Fibroblast of lung (primary cell): ENCODE measurements at regions not wholly inside any gene's neighbourhood (a gene's known extent, or its start where the extent isn't known, plus 50 kb on each side); places are given as distances from the start of the nearest gene placed in this dataset.

Experiments
- DNase-seq, 2 donors: peaks; one replicate each; pipeline versions ENCODE4 v3.0.0 to v3.0.0-alpha.2; 2010; ENCODE audit warnings: low read depth in 2 of 2
- H2AFZ ChIP-seq: 2 replicates; pipeline ENCODE4 v1.5.1; 2012; ENCODE audit warnings: low read length, control low read depth, inconsistent platforms
- H3K27ac ChIP-seq: 2 replicates; pipeline ENCODE4 v1.5.1; 2011; ENCODE audit warnings: low read length, control low read depth; ENCODE audit not compliant: insufficient read depth
- H3K27me3 ChIP-seq: 2 replicates; pipeline ENCODE4 v1.5.1; 2011; ENCODE audit warnings: mild to moderate bottlenecking, low read length; ENCODE audit not compliant: control insufficient read depth, insufficient read depth
- H3K36me3 ChIP-seq: 2 replicates; pipeline ENCODE4 v1.5.1; 2011; ENCODE audit warnings: low read length; ENCODE audit not compliant: control insufficient read depth, insufficient read depth
- H3K4me1 ChIP-seq: 2 replicates; pipeline ENCODE4 v1.5.1; 2011; ENCODE audit warnings: low read length; ENCODE audit not compliant: control insufficient read depth, insufficient read depth; ENCODE audit errors: extremely low read depth
- H3K4me2 ChIP-seq: 2 replicates; pipeline ENCODE4 v1.5.1; 2011; ENCODE audit warnings: low read length, control low read depth; ENCODE audit not compliant: insufficient read depth; ENCODE audit errors: extremely low read depth
- H3K4me3 ChIP-seq, 4 experiments: fragments of 200-600 bp in 1 of 4; sonication (generic) in 1 of 4; replicated peaks in 1 of 4; 2 replicates each; pipeline ENCODE4 v1.5.1; 2011 to 2016; ENCODE audit warnings: low read length in 4 of 4, low read depth in 3 of 4, mild to moderate bottlenecking in 3 of 4, control low read depth in 2 of 4, inconsistent platforms in 1 of 4, mixed read lengths in 1 of 4; ENCODE audit not compliant: insufficient read depth in 1 of 4; ENCODE audit errors: control extremely low read depth in 1 of 4
- H3K79me2 ChIP-seq: 2 replicates; pipeline ENCODE4 v1.5.1; 2012; ENCODE audit warnings: mild to moderate bottlenecking, low read length, inconsistent platforms; ENCODE audit not compliant: control insufficient read depth, insufficient read depth
- H3K9ac ChIP-seq: 2 replicates; pipeline ENCODE4 v1.5.1; 2011; ENCODE audit warnings: mild to moderate bottlenecking, low read length, control low read depth; ENCODE audit not compliant: insufficient read depth
- H3K9me3 ChIP-seq: 2 replicates; pipeline ENCODE4 v1.5.1; 2012; ENCODE audit warnings: low read depth, low read length; ENCODE audit not compliant: control insufficient read depth, insufficient read depth
- H4K20me1 ChIP-seq: 2 replicates; pipeline ENCODE4 v1.5.1; 2011; ENCODE audit warnings: low read length; ENCODE audit not compliant: control insufficient read depth, insufficient read depth; ENCODE audit errors: extremely low read depth
- CTCF ChIP-seq, 2 donors: IDR thresholded peaks in 1 of 2; conservative IDR thresholded peaks in 1 of 2; 1 replicate in 1 of 2; 2 replicates in 1 of 2; pipeline ENCODE4 v1.5.1; 2011 to 2012; ENCODE audit warnings: low read length in 2 of 2, control low read depth in 1 of 2, inconsistent platforms in 1 of 2, low read depth in 1 of 2, mild to moderate bottlenecking in 1 of 2
- EZH2 ChIP-seq: IDR thresholded peaks from 2 replicates; pipeline ENCODE4 v1.5.1; 2012; ENCODE audit warnings: low read length, control low read depth, mild to moderate bottlenecking; ENCODE audit errors: missing control alignments

- Histone ChIP-seq H3K9ac (no peak overlapping the region), H2AFZ (no peak overlapping the region), H3K4me2 (no peak overlapping the region), H4K20me1 (no peaks in the 10 kb centered on the region), H3K9me3 (no peaks in the 10 kb centered on the region), H3K27me3 (no peaks in the 10 kb centered on the region), H3K4me1 (no peaks in the 10 kb centered on the region), H3K36me3 (no peaks in the 10 kb centered on the region), H3K79me2 (no peaks in the 10 kb centered on the region), H3K27ac (no peak overlapping the region), H3K4me3 (no peak overlapping the region)
- no peak for DNase-seq
- TF ChIP-seq CTCF (conservative IDR thresholded peaks at IDR 0.05 in 1 of 2, IDR thresholded peaks at IDR 0.05 in 1 of 2; ENCODE audit: low read depth in 1 of 2, low read length in 2 of 2) (no peak), EZH2 (no peak)
These were observed 164.9 kb upstream of the SPOCK3 start for GRCh38 chr4:167399201-167399600.

GRCh38 chr4:167406181-167406580 is 171.9 kb upstream of the SPOCK3 start:
- no peaks in the 10 kb centered on the region for H4K20me1 ChIP-seq
- H3K4me3 ChIP-seq = no peak overlapping the region
- DNase-seq = no peak
- no peaks in the 10 kb centered on the region for H3K4me1 ChIP-seq
- H3K79me2 ChIP-seq = no peaks in the 10 kb centered on the region
- TF ChIP-seq EZH2 (no peak), CTCF (conservative IDR thresholded peaks at IDR 0.05 in 1 of 2, IDR thresholded peaks at IDR 0.05 in 1 of 2; ENCODE audit: low read depth in 1 of 2, low read length in 2 of 2) (no peak)
- H3K36me3 ChIP-seq = no peaks in the 10 kb centered on the region
- H3K4me2 ChIP-seq = no peak overlapping the region
- no peak overlapping the region for H3K9ac ChIP-seq
- no peaks in the 10 kb centered on the region for H3K27me3 ChIP-seq
- H3K27ac ChIP-seq = no peak overlapping the region
- no peaks in the 10 kb centered on the region for H3K9me3 ChIP-seq
- H2AFZ ChIP-seq = no peak overlapping the region

GRCh38 chr4:167415461-167415860 is 181.2 kb upstream of the SPOCK3 start:
- H3K4me2 ChIP-seq = no peak overlapping the region
- H3K36me3 ChIP-seq = no peaks in the 10 kb centered on the region
- no peak overlapping the region for H3K9ac ChIP-seq
- no peaks in the 10 kb centered on the region for H4K20me1 ChIP-seq
- no peaks in the 10 kb centered on the region for H3K4me1 ChIP-seq
- H3K27ac ChIP-seq = no peak overlapping the region
- TF ChIP-seq CTCF (conservative IDR thresholded peaks at IDR 0.05 in 1 of 2, IDR thresholded peaks at IDR 0.05 in 1 of 2; ENCODE audit: low read depth in 1 of 2, low read length in 2 of 2) = no peak
- no peak for TF ChIP-seq EZH2
- H3K27me3 ChIP-seq = no peaks in the 10 kb centered on the region
- H3K9me3 ChIP-seq = no peaks in the 10 kb centered on the region
- DNase-seq = no peak
- H2AFZ ChIP-seq = no peak overlapping the region
- no peaks in the 10 kb centered on the region for H3K79me2 ChIP-seq
- no peak overlapping the region for H3K4me3 ChIP-seq
